SK-N-SH treated with all-trans-retinoic acid at 6 μM for 48 hours (cell line): ENCODE measurements at regions not wholly inside any gene's neighbourhood (a gene's known extent, or its start where the extent isn't known, plus 50 kb on each side); places are given as distances from the start of the nearest gene placed in this dataset.

Source experiments
- ATAC-seq: fragments of 200-7000 bp; cut with Tn5 transposase; 3 replicates; pipeline ENCODE4 v1.9.1; 2020; ENCODE audit warnings: mild to moderate bottlenecking, moderate library complexity
- ARNTL ChIP-seq: fragments of 450-650 bp; formaldehyde crosslinking; IDR thresholded peaks from 2 replicates; pipeline ENCODE4 v1.5.0; 2020; ENCODE audit warnings: low read depth, mild to moderate bottlenecking, moderate library complexity, borderline replicate concordance
- BACH2 ChIP-seq: fragments of 250-450 bp; sonication (Bioruptor Pico); IDR thresholded peaks from 2 replicates; pipeline ENCODE4 v1.9.0; 2021; ENCODE audit warnings: mild to moderate bottlenecking, borderline replicate concordance
- CSDC2 ChIP-seq: fragments of 250-450 bp; sonication (Bioruptor Pico); IDR thresholded peaks from 2 replicates; pipeline ENCODE4 v1.5.0; 2020; ENCODE audit warnings: mild to moderate bottlenecking, moderate library complexity
- ESRRG ChIP-seq: fragments of 250-450 bp; sonication (Bioruptor Pico); IDR thresholded peaks from 2 replicates; pipeline ENCODE4 v1.6.1; 2021; ENCODE audit warnings: mild to moderate bottlenecking
- GLIS3 ChIP-seq: fragments of 250-450 bp; sonication (Bioruptor Pico); IDR thresholded peaks from 2 replicates; pipeline ENCODE4 v1.5.0; 2020; ENCODE audit warnings: mild to moderate bottlenecking, moderate library complexity
- ISL1 ChIP-seq: fragments of 250-450 bp; sonication (Bioruptor Pico); IDR thresholded peaks from 2 replicates; pipeline ENCODE4 v2.1.2; 2022; ENCODE audit warnings: mild to moderate bottlenecking, moderate library complexity
- OSR1 ChIP-seq: fragments of 250-450 bp; sonication (Bioruptor Pico); IDR thresholded peaks from 2 replicates; pipeline ENCODE4 v1.8.0; 2022; ENCODE audit warnings: moderate library complexity, mild to moderate bottlenecking, inconsistent platforms
- PPARA ChIP-seq: fragments of 250-450 bp; sonication (Bioruptor Pico); IDR thresholded peaks from 2 replicates; pipeline ENCODE4 v1.5.0; 2020; ENCODE audit warnings: mild to moderate bottlenecking, borderline replicate concordance
- RARB ChIP-seq: fragments of 250-450 bp; sonication (Bioruptor Pico); IDR thresholded peaks from 2 replicates; pipeline ENCODE4 v1.8.0; 2021; ENCODE audit warnings: mild to moderate bottlenecking, moderate library complexity
- SNAI2 ChIP-seq: fragments of 250-450 bp; sonication (Bioruptor Pico); IDR thresholded peaks from 2 replicates; pipeline ENCODE4 v1.5.0; 2020; ENCODE audit warnings: mild to moderate bottlenecking, moderate library complexity
- TCF4 ChIP-seq: fragments of 250-450 bp; sonication (Bioruptor Pico); IDR thresholded peaks from 2 replicates; pipeline ENCODE4 v1.8.0; 2021; ENCODE audit warnings: mild to moderate bottlenecking, moderate library complexity, borderline replicate concordance
- TOX ChIP-seq: fragments of 250-450 bp; sonication (Bioruptor Pico); IDR thresholded peaks from 2 replicates; pipeline ENCODE4 v1.8.0; 2021; ENCODE audit warnings: mild to moderate bottlenecking, moderate library complexity, borderline replicate concordance
- ZC3H10 ChIP-seq: fragments of 250-450 bp; sonication (Bioruptor Pico); IDR thresholded peaks from 2 replicates; pipeline ENCODE4 v1.5.1; 2021; ENCODE audit warnings: mild to moderate bottlenecking, moderate library complexity
- ZFP3 ChIP-seq: fragments of 250-450 bp; sonication (Bioruptor Pico); IDR thresholded peaks from 2 replicates; pipeline ENCODE4 v1.5.0; 2020; ENCODE audit warnings: mild to moderate bottlenecking, moderate library complexity
- ZNF565 ChIP-seq: fragments of 450-650 bp; formaldehyde crosslinking; conservative IDR thresholded peaks from 2 replicates; pipeline ENCODE4 v1.5.0; 2020; ENCODE audit warnings: low read depth, mild to moderate bottlenecking, moderate library complexity
- ZNF70 ChIP-seq: fragments of 450-650 bp; formaldehyde crosslinking; IDR thresholded peaks from 2 replicates; pipeline ENCODE4 v1.5.0; 2020; ENCODE audit warnings: mild to moderate bottlenecking, moderate library complexity
- ZNF8 ChIP-seq: fragments of 450-650 bp; formaldehyde crosslinking; IDR thresholded peaks from 2 replicates; pipeline ENCODE4 v1.5.0; 2020; ENCODE audit warnings: mild to moderate bottlenecking, moderate library complexity
- TF ChIP-seq, protein P1 (sequence below): fragments of 250-450 bp; sonication (Bioruptor Pico); IDR thresholded peaks from 2 replicates; pipeline ENCODE4 v1.5.0; 2020; ENCODE audit warnings: mild to moderate bottlenecking, moderate library complexity
- TF ChIP-seq, protein P2 (sequence below): fragments of 250-450 bp; sonication (Bioruptor Pico); IDR thresholded peaks from 2 replicates; pipeline ENCODE4 v1.8.0; 2020; ENCODE audit warnings: mild to moderate bottlenecking, moderate library complexity, borderline replicate concordance
- TF ChIP-seq, protein P3 (sequence below): fragments of 250-450 bp; sonication (Bioruptor Pico); IDR thresholded peaks from 2 replicates; pipeline ENCODE4 v1.8.0; 2021; ENCODE audit warnings: low read depth, mild to moderate bottlenecking, moderate library complexity, borderline replicate concordance
- TF ChIP-seq, protein P4 (sequence below): fragments of 250-450 bp; sonication (Bioruptor Pico); IDR thresholded peaks from 2 replicates; pipeline ENCODE4 v1.5.1; 2020; ENCODE audit warnings: low read depth, mild to moderate bottlenecking, moderate library complexity
- TF ChIP-seq, protein P5 (sequence below): fragments of 250-450 bp; sonication (Bioruptor Pico); IDR thresholded peaks from 2 replicates; pipeline ENCODE4 v1.5.1; 2021; ENCODE audit warnings: mild to moderate bottlenecking, moderate library complexity

DNA sequence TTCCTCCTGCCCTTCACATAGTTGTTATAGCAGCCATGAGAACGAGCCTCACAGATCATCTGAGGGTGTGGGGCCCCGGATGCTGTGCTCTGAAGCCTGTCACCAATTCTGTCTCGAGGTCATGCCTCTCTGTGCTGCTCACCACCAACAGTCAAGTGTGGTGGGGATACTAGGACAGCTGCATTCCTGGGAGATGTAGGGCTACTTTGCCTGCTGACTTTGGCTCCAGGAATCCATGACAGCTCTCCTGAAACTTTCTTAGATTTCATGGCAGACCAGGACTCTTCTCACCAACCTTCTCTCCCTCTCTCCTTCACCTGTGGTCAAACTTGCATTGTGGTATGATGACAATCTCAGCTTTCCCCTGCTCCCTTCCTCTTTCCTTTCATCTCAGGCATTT, 395.9 kb downstream of the PSAT1 start:
- TF ChIP-seq TOX (no peak), ESRRG (CRISPR knock-in tag) (no peak), BACH2 (CRISPR knock-in tag) (no peak), ARNTL (CRISPR knock-in tag) (no peak), RARB (no peak), CSDC2 (CRISPR knock-in tag) (no peak), TCF4 (CRISPR knock-in tag) (no peak), GLIS3 (no peak), ZNF565 (CRISPR knock-in tag) (no peak), SNAI2 (CRISPR knock-in tag) (no peak)
- TF ChIP-seq, protein P1, sequence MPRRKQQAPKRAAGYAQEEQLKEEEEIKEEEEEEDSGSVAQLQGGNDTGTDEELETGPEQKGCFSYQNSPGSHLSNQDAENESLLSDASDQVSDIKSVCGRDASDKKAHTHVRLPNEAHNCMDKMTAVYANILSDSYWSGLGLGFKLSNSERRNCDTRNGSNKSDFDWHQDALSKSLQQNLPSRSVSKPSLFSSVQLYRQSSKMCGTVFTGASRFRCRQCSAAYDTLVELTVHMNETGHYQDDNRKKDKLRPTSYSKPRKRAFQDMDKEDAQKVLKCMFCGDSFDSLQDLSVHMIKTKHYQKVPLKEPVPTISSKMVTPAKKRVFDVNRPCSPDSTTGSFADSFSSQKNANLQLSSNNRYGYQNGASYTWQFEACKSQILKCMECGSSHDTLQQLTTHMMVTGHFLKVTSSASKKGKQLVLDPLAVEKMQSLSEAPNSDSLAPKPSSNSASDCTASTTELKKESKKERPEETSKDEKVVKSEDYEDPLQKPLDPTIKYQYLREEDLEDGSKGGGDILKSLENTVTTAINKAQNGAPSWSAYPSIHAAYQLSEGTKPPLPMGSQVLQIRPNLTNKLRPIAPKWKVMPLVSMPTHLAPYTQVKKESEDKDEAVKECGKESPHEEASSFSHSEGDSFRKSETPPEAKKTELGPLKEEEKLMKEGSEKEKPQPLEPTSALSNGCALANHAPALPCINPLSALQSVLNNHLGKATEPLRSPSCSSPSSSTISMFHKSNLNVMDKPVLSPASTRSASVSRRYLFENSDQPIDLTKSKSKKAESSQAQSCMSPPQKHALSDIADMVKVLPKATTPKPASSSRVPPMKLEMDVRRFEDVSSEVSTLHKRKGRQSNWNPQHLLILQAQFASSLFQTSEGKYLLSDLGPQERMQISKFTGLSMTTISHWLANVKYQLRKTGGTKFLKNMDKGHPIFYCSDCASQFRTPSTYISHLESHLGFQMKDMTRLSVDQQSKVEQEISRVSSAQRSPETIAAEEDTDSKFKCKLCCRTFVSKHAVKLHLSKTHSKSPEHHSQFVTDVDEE (CRISPR knock-in tag), result no peak
- TF ChIP-seq, protein P2, sequence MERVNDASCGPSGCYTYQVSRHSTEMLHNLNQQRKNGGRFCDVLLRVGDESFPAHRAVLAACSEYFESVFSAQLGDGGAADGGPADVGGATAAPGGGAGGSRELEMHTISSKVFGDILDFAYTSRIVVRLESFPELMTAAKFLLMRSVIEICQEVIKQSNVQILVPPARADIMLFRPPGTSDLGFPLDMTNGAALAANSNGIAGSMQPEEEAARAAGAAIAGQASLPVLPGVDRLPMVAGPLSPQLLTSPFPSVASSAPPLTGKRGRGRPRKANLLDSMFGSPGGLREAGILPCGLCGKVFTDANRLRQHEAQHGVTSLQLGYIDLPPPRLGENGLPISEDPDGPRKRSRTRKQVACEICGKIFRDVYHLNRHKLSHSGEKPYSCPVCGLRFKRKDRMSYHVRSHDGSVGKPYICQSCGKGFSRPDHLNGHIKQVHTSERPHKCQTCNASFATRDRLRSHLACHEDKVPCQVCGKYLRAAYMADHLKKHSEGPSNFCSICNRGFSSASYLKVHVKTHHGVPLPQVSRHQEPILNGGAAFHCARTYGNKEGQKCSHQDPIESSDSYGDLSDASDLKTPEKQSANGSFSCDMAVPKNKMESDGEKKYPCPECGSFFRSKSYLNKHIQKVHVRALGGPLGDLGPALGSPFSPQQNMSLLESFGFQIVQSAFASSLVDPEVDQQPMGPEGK (CRISPR knock-in tag), result no peak
- TF ChIP-seq, protein P3, sequence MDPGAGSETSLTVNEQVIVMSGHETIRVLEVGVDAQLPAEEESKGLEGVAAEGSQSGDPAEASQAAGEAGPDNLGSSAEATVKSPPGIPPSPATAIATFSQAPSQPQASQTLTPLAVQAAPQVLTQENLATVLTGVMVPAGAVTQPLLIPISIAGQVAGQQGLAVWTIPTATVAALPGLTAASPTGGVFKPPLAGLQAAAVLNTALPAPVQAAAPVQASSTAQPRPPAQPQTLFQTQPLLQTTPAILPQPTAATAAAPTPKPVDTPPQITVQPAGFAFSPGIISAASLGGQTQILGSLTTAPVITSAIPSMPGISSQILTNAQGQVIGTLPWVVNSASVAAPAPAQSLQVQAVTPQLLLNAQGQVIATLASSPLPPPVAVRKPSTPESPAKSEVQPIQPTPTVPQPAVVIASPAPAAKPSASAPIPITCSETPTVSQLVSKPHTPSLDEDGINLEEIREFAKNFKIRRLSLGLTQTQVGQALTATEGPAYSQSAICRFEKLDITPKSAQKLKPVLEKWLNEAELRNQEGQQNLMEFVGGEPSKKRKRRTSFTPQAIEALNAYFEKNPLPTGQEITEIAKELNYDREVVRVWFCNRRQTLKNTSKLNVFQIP (CRISPR knock-in tag), result no peak
- peak; percentile 40; the same call in 2 of the 3 replicates for ATAC-seq

DNA sequence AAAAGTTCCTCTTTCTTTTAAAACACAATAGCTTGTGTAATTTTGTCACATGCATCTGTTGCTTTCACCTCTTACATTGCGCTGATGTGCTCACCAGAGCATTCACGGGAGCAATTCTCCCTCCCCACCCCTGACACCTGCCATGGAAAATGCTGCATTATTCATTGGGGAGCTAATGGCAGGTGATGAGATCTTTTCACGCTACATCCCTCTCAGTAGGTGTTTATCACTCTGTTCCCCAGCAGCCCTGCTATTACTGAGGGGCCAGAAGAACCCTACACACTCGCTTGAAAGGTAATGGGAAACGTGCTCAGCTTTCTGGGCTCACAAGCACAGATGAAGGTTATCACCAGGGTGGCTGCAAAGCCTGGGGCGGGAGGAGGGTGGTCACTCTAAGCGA, 398.0 kb downstream of the PSAT1 start:
- ATAC-seq, result no peak
- TF ChIP-seq ZFP3 (CRISPR knock-in tag), result no peak

DNA sequence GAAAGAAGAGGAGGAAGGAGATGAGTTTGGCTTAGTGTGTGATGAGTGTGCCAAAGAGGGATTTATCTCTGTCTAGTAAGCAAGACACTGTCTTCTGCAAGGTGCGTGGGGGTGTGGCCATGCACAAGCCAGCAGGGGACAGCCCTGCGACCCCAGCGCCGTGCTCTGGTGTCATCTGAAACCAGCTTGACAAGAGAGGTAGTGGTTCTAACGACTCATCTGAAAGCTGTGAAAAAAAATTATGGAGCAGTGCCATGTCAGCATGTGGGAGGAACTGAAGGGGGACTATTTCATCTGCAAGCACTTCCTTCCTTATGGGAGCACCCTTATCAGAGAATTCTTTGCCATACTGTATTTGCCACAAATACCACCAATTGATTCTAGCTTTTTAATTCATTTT, 398.6 kb downstream of the PSAT1 start:
- TF ChIP-seq TOX (no peak), ZC3H10 (no peak), CSDC2 (CRISPR knock-in tag) (no peak), TCF4 (CRISPR knock-in tag) (no peak), ZFP3 (CRISPR knock-in tag) (no peak), ESRRG (CRISPR knock-in tag) (no peak), OSR1 (CRISPR knock-in tag) (no peak), ISL1 (CRISPR knock-in tag) (no peak), ZNF70 (no peak), ARNTL (CRISPR knock-in tag) (no peak), SNAI2 (CRISPR knock-in tag) (no peak), ZNF8 (no peak), PPARA (CRISPR knock-in tag) (no peak), BACH2 (CRISPR knock-in tag) (no peak)
- TF ChIP-seq, protein P1 (CRISPR knock-in tag), result no peak
- TF ChIP-seq, protein P3 (CRISPR knock-in tag), result no peak
- TF ChIP-seq, protein P4, sequence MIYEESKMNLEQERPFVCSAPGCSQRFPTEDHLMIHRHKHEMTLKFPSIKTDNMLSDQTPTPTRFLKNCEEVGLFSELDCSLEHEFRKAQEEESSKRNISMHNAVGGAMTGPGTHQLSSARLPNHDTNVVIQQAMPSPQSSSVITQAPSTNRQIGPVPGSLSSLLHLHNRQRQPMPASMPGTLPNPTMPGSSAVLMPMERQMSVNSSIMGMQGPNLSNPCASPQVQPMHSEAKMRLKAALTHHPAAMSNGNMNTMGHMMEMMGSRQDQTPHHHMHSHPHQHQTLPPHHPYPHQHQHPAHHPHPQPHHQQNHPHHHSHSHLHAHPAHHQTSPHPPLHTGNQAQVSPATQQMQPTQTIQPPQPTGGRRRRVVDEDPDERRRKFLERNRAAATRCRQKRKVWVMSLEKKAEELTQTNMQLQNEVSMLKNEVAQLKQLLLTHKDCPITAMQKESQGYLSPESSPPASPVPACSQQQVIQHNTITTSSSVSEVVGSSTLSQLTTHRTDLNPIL (CRISPR knock-in tag), result no peak
- TF ChIP-seq, protein P2 (CRISPR knock-in tag), result no peak
- TF ChIP-seq, protein P5, sequence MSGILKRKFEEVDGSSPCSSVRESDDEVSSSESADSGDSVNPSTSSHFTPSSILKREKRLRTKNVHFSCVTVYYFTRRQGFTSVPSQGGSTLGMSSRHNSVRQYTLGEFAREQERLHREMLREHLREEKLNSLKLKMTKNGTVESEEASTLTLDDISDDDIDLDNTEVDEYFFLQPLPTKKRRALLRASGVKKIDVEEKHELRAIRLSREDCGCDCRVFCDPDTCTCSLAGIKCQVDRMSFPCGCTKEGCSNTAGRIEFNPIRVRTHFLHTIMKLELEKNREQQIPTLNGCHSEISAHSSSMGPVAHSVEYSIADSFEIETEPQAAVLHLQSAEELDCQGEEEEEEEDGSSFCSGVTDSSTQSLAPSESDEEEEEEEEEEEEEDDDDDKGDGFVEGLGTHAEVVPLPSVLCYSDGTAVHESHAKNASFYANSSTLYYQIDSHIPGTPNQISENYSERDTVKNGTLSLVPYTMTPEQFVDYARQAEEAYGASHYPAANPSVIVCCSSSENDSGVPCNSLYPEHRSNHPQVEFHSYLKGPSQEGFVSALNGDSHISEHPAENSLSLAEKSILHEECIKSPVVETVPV (CRISPR knock-in tag), result no peak
- no peak for ATAC-seq
